Calu3 (cell line): ENCODE measurements at regions not wholly inside any gene's neighbourhood (a gene's known extent, or its start where the extent isn't known, plus 50 kb on each side); places are given as distances from the start of the nearest gene placed in this dataset.

ENCODE experiments used
- BruUV-seq: library from RNA; stranded (reverse); fragments of 400-500 nt; replicated peaks from 2 replicates; lab custom pipeline; 2021; lab: Mats Ljungman, UMichigan
- CTCF ChIA-PET: fragments of 300-600 bp; sonication (Branson Sonifier 250); formaldehyde crosslinking; loops from one replicate; lab custom pipeline; 2022; ENCODE audit warnings: antibody characterized with exemption; lab: Charles Lee
- DNase-seq: peaks from one replicate; pipeline ENCODE4 v3.0.0; 2022
- H3K27ac Mint-ChIP-seq: one replicate; pipeline ENCODE4 v1.8.0; 2022; ENCODE audit warnings: mixed read lengths; ENCODE audit not compliant: unreplicated experiment
- H3K27me3 Mint-ChIP-seq: one replicate; pipeline ENCODE4 v1.8.0; 2022; ENCODE audit warnings: mixed read lengths; ENCODE audit not compliant: unreplicated experiment
- H3K36me3 Mint-ChIP-seq: one replicate; pipeline ENCODE4 v1.8.0; 2022; ENCODE audit warnings: mild to moderate bottlenecking, moderate library complexity, mixed read lengths; ENCODE audit not compliant: insufficient read depth, unreplicated experiment
- H3K4me1 Mint-ChIP-seq: one replicate; pipeline ENCODE4 v1.8.0; 2022; ENCODE audit warnings: mild to moderate bottlenecking, low read depth, mixed read lengths; ENCODE audit not compliant: unreplicated experiment
- H3K4me3 Mint-ChIP-seq: one replicate; pipeline ENCODE4 v1.8.0; 2022; ENCODE audit warnings: mild to moderate bottlenecking, low read depth, moderate library complexity, mixed read lengths; ENCODE audit not compliant: unreplicated experiment
- H3K9me3 Mint-ChIP-seq: one replicate; pipeline ENCODE4 v1.8.0; 2022; ENCODE audit warnings: low read depth, mixed read lengths; ENCODE audit not compliant: unreplicated experiment
- CTCF ChIP-seq: fragments of 200-600 bp; IDR thresholded peaks from one replicate; pipeline ENCODE4 v1.8.0; 2022; ENCODE audit warnings: antibody characterized with exemption; ENCODE audit not compliant: unreplicated experiment
- intact Hi-C: fragments of 100-400 bp; cut with micrococcal nuclease; formaldehyde crosslinking; loops from one replicate; pipeline ENCODE4 v1.10.0; 2022; ENCODE audit not compliant: unreplicated experiment

DNA sequence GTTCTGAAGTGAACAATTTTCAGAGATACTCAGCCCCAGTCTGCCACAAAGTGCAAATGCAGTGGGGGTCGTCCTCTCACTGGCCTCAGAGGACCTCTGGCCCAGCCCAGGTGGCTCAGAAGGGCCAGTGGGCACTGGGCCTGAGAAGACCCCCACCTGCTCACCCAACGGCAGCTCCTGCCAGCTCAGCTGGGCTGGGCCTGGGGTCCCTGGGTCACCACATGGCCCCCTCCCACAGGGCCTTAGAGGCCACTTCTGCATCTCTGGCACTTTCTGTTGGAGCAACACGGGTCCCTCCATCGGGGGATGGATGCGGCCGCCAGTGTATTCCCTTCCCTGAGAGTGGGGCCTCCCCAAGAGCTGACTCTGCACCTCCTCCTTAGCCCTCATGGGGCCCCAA is 262.7 kb upstream of the KCNH8 start:
- Mint-ChIP-seq H3K27ac (no peak overlapping the region), H3K4me1 (no peaks in the 10 kb centered on the region), H3K4me3 (no peak overlapping the region), H3K27me3 (no peaks in the 10 kb centered on the region), H3K9me3 (peaks cover 4% of the 10 kb centered on the region), H3K36me3 (no peaks in the 10 kb centered on the region)
- BruUV-seq, result no TSS peak
- DNase-seq, result no peak
- intact Hi-C loops, result no loop called here
- CTCF ChIA-PET, result interaction anchor here (0.6 kb wide), 1 partner anchor 1233 kb away, joined by 6 read pairs; no protein-coding TSS in a partner anchor
- TF ChIP-seq CTCF, result no peak

DNA sequence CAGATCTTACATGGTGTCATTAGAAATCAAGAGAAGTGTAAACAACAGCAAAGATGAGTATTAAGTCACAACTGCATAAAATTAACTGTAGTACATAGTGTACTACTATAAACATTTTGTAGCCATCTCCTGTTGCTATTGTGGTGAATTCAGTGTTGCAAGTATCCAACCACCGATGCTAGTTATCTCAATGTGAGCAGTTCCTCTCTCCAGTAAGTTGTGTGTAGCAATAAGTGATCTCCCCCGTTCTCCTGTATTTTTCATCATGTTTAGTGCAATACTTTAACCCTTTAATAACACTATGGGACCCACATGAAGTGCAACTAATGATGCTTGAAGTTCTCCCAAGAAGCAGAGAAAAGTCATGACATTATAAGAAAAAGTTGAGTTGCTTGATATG is 264.7 kb upstream of the KCNH8 start:
- Mint-ChIP-seq H3K36me3 (no peaks in the 10 kb centered on the region), H3K4me1 (no peaks in the 10 kb centered on the region), H3K27me3 (no peaks in the 10 kb centered on the region), H3K27ac (no peak overlapping the region), H3K4me3 (no peak overlapping the region), H3K9me3 (peaks cover 4% of the 10 kb centered on the region)
- BruUV-seq, result no TSS peak
- TF ChIP-seq CTCF, result no peak
- CTCF ChIA-PET, result no interaction called here
- no peak for DNase-seq
- intact Hi-C loops, result no loop called here

DNA sequence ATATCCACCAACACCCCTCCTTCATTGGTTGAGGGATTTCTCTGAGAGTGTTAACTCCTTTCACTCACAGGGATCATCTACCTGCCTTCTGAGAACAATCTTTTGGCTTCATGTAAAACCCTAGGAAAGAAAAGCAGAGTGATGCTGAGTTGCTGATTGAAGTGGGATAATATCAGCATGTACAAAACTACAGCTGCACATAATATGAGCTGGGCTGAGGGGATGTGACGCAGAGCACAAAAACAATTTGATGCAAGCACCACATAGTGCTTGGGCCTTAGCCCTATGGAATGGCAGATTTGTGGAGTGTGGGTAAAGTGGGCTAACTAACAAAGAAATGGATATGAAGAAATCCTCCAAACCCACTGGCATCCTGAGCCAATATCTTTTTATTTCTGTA is 267.6 kb upstream of the KCNH8 start:
- CTCF ChIA-PET, result no interaction called here
- no peak for DNase-seq
- intact Hi-C loops, result no loop called here
- no peak overlapping the region for H3K27ac Mint-ChIP-seq
- H3K4me3 Mint-ChIP-seq, result no peak overlapping the region
- TF ChIP-seq CTCF, result no peak
- H3K9me3 Mint-ChIP-seq, result no peaks in the 10 kb centered on the region
- BruUV-seq, result no TSS peak
- no peaks in the 10 kb centered on the region for H3K36me3 Mint-ChIP-seq
- H3K27me3 Mint-ChIP-seq, result no peaks in the 10 kb centered on the region
- no peaks in the 10 kb centered on the region for H3K4me1 Mint-ChIP-seq

- H3K27me3 Mint-ChIP-seq, result no peaks in the 10 kb centered on the region
- CTCF ChIA-PET, result no interaction called here
- H3K4me1 Mint-ChIP-seq, result no peaks in the 10 kb centered on the region
- H3K4me3 Mint-ChIP-seq, result no peak overlapping the region
- DNase-seq, result no peak
- intact Hi-C loops, result no loop called here
- no peaks in the 10 kb centered on the region for H3K36me3 Mint-ChIP-seq
- H3K27ac Mint-ChIP-seq, result no peak overlapping the region
- H3K9me3 Mint-ChIP-seq, result no peaks in the 10 kb centered on the region
- no peak for TF ChIP-seq CTCF
- no TSS peak for BruUV-seq
These were observed 275.8 kb upstream of the KCNH8 start for GRCh38 chr3:18872466-18872865.
